Breast epithelium (tissue), 4 donors: ENCODE measurements at regions not wholly inside any gene's neighbourhood (a gene's known extent, or its start where the extent isn't known, plus 50 kb on each side); places are given as distances from the start of the nearest gene placed in this dataset.

Source experiments
- DNase-seq, 2 donors: peaks; one replicate each; pipeline ENCODE4 v3.0.0-alpha.2; 2019; ENCODE audit warnings: low spot score in 2 of 2
- H3K27ac ChIP-seq, 2 donors: fragments of 200-600 bp; sonication (generic) in 1 of 2; one replicate each; pipeline ENCODE4 v1.5.1; 2016 to 2019; ENCODE audit warnings: mild to moderate bottlenecking in 1 of 2
- H3K27me3 ChIP-seq, 2 donors: fragments of 200-600 bp; sonication (generic) in 1 of 2; one replicate each; pipeline versions ENCODE4 v1.5.1 to v1.6.0; 2017 to 2019; ENCODE audit warnings: control low read depth in 1 of 2, mild to moderate bottlenecking in 1 of 2
- H3K36me3 ChIP-seq: fragments of 200-600 bp; one replicate; pipeline ENCODE4 v1.5.1; 2019
- H3K4me1 ChIP-seq, 2 donors: fragments of 200-600 bp; sonication (generic); one replicate each; pipeline ENCODE4 v1.5.1; 2016 to 2019; ENCODE audit warnings: control low read depth in 1 of 2
- H3K4me3 ChIP-seq, 3 donors: fragments of 200-600 bp; sonication (generic); 1 replicate in 2 of 3; 2 replicates in 1 of 3; pipeline ENCODE4 v1.5.1; 2016 to 2019; ENCODE audit warnings: mild to moderate bottlenecking in 3 of 3, moderate library complexity in 2 of 3
- H3K9me3 ChIP-seq, 2 donors: fragments of 200-600 bp; sonication (generic) in 1 of 2; one replicate each; pipeline ENCODE4 v1.5.1; 2016 to 2019; ENCODE audit warnings: control low read depth in 1 of 2
- CTCF ChIP-seq, 3 donors: fragments of 450-650 bp; IDR thresholded peaks; one replicate each; pipeline ENCODE4 v1.5.1; 2016 to 2017; ENCODE audit warnings: antibody characterized with exemption in 3 of 3, mild to moderate bottlenecking in 3 of 3, moderate library complexity in 3 of 3
- POLR2A ChIP-seq: fragments of 450-650 bp; IDR thresholded peaks from one replicate; pipeline ENCODE4 v1.6.1; 2016; ENCODE audit warnings: antibody characterized with exemption, mild to moderate bottlenecking, moderate library complexity
- POLR2AphosphoS5 ChIP-seq, 3 donors: sonication (generic); formaldehyde crosslinking; IDR thresholded peaks; one replicate each; pipeline ENCODE4 v1.6.1; 2017; ENCODE audit warnings: antibody characterized with exemption in 3 of 3
- intact Hi-C: fragments of 100-400 bp; cut with DNase I; formaldehyde crosslinking; loops from one replicate; pipeline ENCODE4 v1.15.1; 2023; ENCODE audit warnings: low total_unique reads

GRCh38 chrX:4844376-4844775 is 1130.9 kb upstream of the PRKX start:
- intact Hi-C loops, result no loop called here
- H3K36me3 ChIP-seq, result no peaks in the 10 kb centered on the region
- no peak for DNase-seq

GRCh38 chrX:4841216-4841745 is 1127.8 kb upstream of the PRKX start:
- intact Hi-C loops, result no loop called here
- Histone ChIP-seq H3K9me3 (peaks cover 0 to 13% of the 10 kb centered on the region in 2 donors), H3K27ac (no peak overlapping the region), H3K27me3 (no peaks in the 10 kb centered on the region), H3K36me3 (no peaks in the 10 kb centered on the region), H3K4me1 (no peaks in the 10 kb centered on the region), H3K4me3 (no peak overlapping the region)
- DNase-seq, result no peak
- TF ChIP-seq POLR2A, result no peak

More at GRCh38 chrX:4844376-4844775, 1130.9 kb upstream of the PRKX start:
- Histone ChIP-seq H3K4me3 (no peak overlapping the region), H3K9me3 (peaks cover 0 to 8% of the 10 kb centered on the region in 2 donors), H3K27ac (no peak overlapping the region), H3K27me3 (no peaks in the 10 kb centered on the region), H3K4me1 (no peaks in the 10 kb centered on the region)
- no peak for TF ChIP-seq POLR2AphosphoS5 (IDR thresholded peaks at IDR 0.05)
- TF ChIP-seq CTCF (IDR thresholded peaks at IDR 0.05), result no peak
- TF ChIP-seq POLR2A, result no peak

GRCh38 chrX:4831574-4831973 is 1118.1 kb upstream of the PRKX start:
- TF ChIP-seq POLR2AphosphoS5 (IDR thresholded peaks at IDR 0.05) (no peak), CTCF (IDR thresholded peaks at IDR 0.05) (no peak), POLR2A (no peak)
- no peaks in the 10 kb centered on the region for H3K36me3 ChIP-seq
- intact Hi-C loops, result no loop called here
- no peaks in the 10 kb centered on the region for H3K27me3 ChIP-seq
- no peaks in the 10 kb centered on the region for H3K9me3 ChIP-seq
- no peak overlapping the region for H3K27ac ChIP-seq
- DNase-seq, result no peak
- no peak overlapping the region for H3K4me3 ChIP-seq
- H3K4me1 ChIP-seq, result no peaks in the 10 kb centered on the region

- DNase-seq, result no peak
- no peaks in the 10 kb centered on the region for H3K4me1 ChIP-seq
- no peaks in the 10 kb centered on the region for H3K36me3 ChIP-seq
- intact Hi-C loops, result no loop called here
- no peaks in the 10 kb centered on the region for H3K27me3 ChIP-seq
- no peak overlapping the region for H3K4me3 ChIP-seq
- H3K27ac ChIP-seq, result no peak overlapping the region
- no peaks in the 10 kb centered on the region for H3K9me3 ChIP-seq
- TF ChIP-seq POLR2A, result no peak
These were observed 1117.6 kb upstream of the PRKX start for GRCh38 chrX:4830880-4831557.

- Histone ChIP-seq H3K4me1 (no peaks in the 10 kb centered on the region), H3K27me3 (no peaks in the 10 kb centered on the region), H3K27ac (no peak overlapping the region), H3K4me3 (no peak overlapping the region), H3K36me3 (no peaks in the 10 kb centered on the region), H3K9me3 (no peaks in the 10 kb centered on the region)
- TF ChIP-seq POLR2A (no peak), CTCF (IDR thresholded peaks at IDR 0.05) (no peak), POLR2AphosphoS5 (IDR thresholded peaks at IDR 0.05) (no peak)
- no peak for DNase-seq
- intact Hi-C loops, result no loop called here
These were observed 1112.1 kb upstream of the PRKX start for GRCh38 chrX:4825550-4825949.

- Histone ChIP-seq H3K9me3 (peaks cover 0 to 10% of the 10 kb centered on the region in 2 donors), H3K4me3 (no peak overlapping the region), H3K36me3 (no peaks in the 10 kb centered on the region), H3K4me1 (no peaks in the 10 kb centered on the region), H3K27ac (no peak overlapping the region), H3K27me3 (no peaks in the 10 kb centered on the region)
- TF ChIP-seq POLR2A, result no peak
- no peak for TF ChIP-seq POLR2AphosphoS5 (IDR thresholded peaks at IDR 0.05)
- no peak for TF ChIP-seq CTCF (IDR thresholded peaks at IDR 0.05)
- DNase-seq, result no peak
- intact Hi-C loops, result no loop called here
These were observed 1096.1 kb upstream of the PRKX start for GRCh38 chrX:4809571-4809970.
